ENCODE measurements at regions not wholly inside any gene's neighbourhood (a gene's known extent, or its start where the extent isn't known, plus 50 kb on each side); places are given as distances from the start of the nearest gene placed in this dataset.

DNA sequence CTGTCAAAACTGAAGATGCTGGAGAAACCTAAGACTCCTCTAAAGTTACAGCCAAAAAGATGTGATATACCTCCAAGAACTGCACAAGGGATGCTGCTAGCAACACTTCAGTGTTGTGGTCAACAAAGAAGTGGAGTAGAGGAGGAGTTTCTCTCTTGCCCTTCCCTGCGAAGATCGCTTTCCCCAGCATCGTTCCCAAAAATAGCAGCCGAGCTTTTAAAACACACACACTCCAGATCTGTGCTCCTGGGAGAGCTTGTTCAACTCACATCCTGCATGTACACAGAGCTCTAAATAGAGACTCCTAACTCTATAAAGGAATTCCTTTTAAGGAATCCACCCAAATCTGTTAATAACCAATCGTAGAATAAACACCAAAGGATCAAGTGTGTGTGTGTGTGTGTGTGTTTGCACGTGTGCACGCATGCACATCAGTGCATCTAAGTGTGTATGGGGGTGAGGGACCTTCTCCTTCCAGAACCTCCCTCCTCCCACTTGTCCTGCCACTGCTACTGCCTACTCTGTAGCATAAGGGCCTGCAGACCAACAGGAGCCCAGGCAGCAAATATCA is 58.5 kb downstream of the PSMG1 start:
- peaks cover 3% of the 10 kb centered on the region for H3K27me3 Mint-ChIP-seq (ENCODE audit: low read depth)
- DNase-seq (ENCODE audit: low spot score), result no peak
- TF ChIP-seq, protein P1, sequence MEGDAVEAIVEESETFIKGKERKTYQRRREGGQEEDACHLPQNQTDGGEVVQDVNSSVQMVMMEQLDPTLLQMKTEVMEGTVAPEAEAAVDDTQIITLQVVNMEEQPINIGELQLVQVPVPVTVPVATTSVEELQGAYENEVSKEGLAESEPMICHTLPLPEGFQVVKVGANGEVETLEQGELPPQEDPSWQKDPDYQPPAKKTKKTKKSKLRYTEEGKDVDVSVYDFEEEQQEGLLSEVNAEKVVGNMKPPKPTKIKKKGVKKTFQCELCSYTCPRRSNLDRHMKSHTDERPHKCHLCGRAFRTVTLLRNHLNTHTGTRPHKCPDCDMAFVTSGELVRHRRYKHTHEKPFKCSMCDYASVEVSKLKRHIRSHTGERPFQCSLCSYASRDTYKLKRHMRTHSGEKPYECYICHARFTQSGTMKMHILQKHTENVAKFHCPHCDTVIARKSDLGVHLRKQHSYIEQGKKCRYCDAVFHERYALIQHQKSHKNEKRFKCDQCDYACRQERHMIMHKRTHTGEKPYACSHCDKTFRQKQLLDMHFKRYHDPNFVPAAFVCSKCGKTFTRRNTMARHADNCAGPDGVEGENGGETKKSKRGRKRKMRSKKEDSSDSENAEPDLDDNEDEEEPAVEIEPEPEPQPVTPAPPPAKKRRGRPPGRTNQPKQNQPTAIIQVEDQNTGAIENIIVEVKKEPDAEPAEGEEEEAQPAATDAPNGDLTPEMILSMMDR (IDR thresholded peaks at IDR 0.05), result no peak
- peaks cover 16% of the 10 kb centered on the region for H3K4me1 Mint-ChIP-seq (ENCODE audit: low read depth)
- no peak overlapping the region for H3K27ac Mint-ChIP-seq (ENCODE audit: unreplicated experiment)
- H3K36me3 Mint-ChIP-seq (ENCODE audit: low read depth), result peaks cover 2% of the 10 kb centered on the region
- H3K4me3 Mint-ChIP-seq (ENCODE audit: unreplicated experiment), result no peak overlapping the region
- peaks cover 16% of the 10 kb centered on the region for H3K9me3 Mint-ChIP-seq (ENCODE audit: low read depth)

GRCh38 chr21:39123375-39123774 is 59.9 kb downstream of the PSMG1 start:
- Mint-ChIP-seq H3K4me1 (ENCODE audit: low read depth) (peaks cover 16% of the 10 kb centered on the region), H3K9me3 (ENCODE audit: low read depth) (peaks cover 16% of the 10 kb centered on the region), H3K36me3 (ENCODE audit: low read depth) (peaks cover 2% of the 10 kb centered on the region), H3K27ac (ENCODE audit: unreplicated experiment) (no peak overlapping the region), H3K4me3 (ENCODE audit: unreplicated experiment) (no peak overlapping the region), H3K27me3 (ENCODE audit: low read depth) (peaks cover 3% of the 10 kb centered on the region)
- no peak for DNase-seq (ENCODE audit: low spot score)
- TF ChIP-seq, protein P1 (IDR thresholded peaks at IDR 0.05), result no peak

GRCh38 chr21:39121600-39122355 is 61.5 kb downstream of the PSMG1 start:
- Mint-ChIP-seq H3K4me1 (ENCODE audit: low read depth) (peaks cover 16% of the 10 kb centered on the region), H3K9me3 (ENCODE audit: low read depth) (peaks cover 16% of the 10 kb centered on the region), H3K36me3 (ENCODE audit: low read depth) (peaks cover 2% of the 10 kb centered on the region), H3K4me3 (ENCODE audit: unreplicated experiment) (no peak overlapping the region), H3K27ac (ENCODE audit: unreplicated experiment) (no peak overlapping the region), H3K27me3 (ENCODE audit: low read depth) (no peaks in the 10 kb centered on the region)
- no peak for DNase-seq (ENCODE audit: low spot score)
- TF ChIP-seq, protein P1 (IDR thresholded peaks at IDR 0.05), result no peak

GRCh38 chr21:39120876-39121599 is 62.2 kb downstream of the PSMG1 start:
- Mint-ChIP-seq H3K27me3 (ENCODE audit: low read depth) (no peaks in the 10 kb centered on the region), H3K4me3 (ENCODE audit: unreplicated experiment) (no peak overlapping the region), H3K27ac (ENCODE audit: unreplicated experiment) (no peak overlapping the region), H3K4me1 (ENCODE audit: low read depth) (peaks cover 20% of the 10 kb centered on the region), H3K9me3 (ENCODE audit: low read depth) (peaks cover 16% of the 10 kb centered on the region), H3K36me3 (ENCODE audit: low read depth) (peaks cover 2% of the 10 kb centered on the region)
- no peak for DNase-seq (ENCODE audit: low spot score)
- TF ChIP-seq, protein P1 (IDR thresholded peaks at IDR 0.05), result no peak

DNA sequence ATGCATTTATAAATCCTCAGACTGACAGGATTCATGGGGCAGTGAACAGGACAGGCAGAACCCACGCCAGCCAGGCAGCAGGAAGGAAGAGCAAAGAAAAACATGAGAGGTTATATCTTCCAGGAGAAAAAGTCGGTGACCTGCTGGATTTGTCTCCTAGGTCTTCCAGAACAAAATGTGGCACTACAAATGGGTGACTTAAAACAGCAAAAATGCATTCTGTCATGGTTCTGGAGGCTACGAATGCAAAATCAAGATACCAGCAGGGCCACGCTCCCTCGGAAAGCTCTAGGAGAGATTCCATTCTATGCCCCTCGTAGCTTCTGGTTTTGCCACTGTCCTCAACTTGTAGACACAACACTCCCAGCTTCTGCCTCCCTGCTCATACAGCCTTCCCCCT is 63.4 kb downstream of the PSMG1 start:
- TF ChIP-seq, protein P1 (IDR thresholded peaks at IDR 0.05), result no peak
- no peak overlapping the region for H3K27ac Mint-ChIP-seq (ENCODE audit: unreplicated experiment)
- peaks cover 16% of the 10 kb centered on the region for H3K9me3 Mint-ChIP-seq (ENCODE audit: low read depth)
- peaks cover 2% of the 10 kb centered on the region for H3K36me3 Mint-ChIP-seq (ENCODE audit: low read depth)
- no peaks in the 10 kb centered on the region for H3K27me3 Mint-ChIP-seq (ENCODE audit: low read depth)
- H3K4me3 Mint-ChIP-seq (ENCODE audit: unreplicated experiment), result no peak overlapping the region
- DNase-seq (ENCODE audit: low spot score), result no peak
- peaks cover 25% of the 10 kb centered on the region for H3K4me1 Mint-ChIP-seq (ENCODE audit: low read depth)
